ENCODE measurements at regions not wholly inside any gene's neighbourhood (a gene's known extent, or its start where the extent isn't known, plus 50 kb on each side); places are given as distances from the start of the nearest gene placed in this dataset.
"Not testable (repeated sequence)": the region's sequence is repeated elsewhere in the genome, so short reads cannot be mapped to it uniquely, and the experiment has no call there.

DNA sequence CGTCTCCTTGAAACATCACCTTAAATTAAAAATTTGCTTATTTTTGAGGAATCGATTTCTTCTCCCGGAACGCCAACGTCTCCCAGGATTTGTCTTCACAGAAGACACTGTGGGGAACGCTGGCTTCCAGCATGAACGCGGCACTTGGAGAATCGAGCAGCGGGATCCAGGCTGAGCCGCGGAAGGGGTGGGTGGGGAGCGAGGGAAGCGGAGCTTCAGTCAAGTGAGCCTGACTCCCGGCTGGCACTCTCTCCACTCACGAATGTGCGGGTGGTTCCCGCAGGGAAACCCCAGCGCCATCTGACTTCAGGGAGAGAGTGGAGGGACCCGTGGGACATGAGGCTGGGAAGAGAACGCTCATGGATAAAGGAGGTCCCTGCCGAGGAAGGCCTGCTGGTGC lies 506.0 kb upstream of the TMEM132C start:
- DNase-seq (ENCODE audit: low read depth): no peak

DNA sequence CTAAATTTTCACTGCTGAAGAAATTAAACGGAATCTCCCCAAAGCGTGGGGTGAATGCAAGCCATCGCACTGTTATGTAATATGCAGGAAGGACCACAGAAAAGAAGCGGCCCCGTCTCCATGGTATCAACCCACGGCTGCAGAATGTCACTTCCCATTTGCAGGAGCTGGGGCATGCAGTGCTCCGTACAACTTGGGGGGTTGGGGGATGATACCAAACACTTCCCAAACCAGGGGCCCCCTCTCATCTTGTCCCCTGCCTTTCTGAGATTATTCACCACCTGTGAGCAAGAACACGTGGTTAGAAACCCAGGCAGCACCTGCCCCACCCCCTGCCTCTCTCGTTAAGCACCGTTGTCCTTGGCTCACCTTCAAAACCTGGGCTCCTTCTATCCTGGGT lies 505.1 kb upstream of the TMEM132C start:
- no peak for DNase-seq (ENCODE audit: low read depth)

DNA sequence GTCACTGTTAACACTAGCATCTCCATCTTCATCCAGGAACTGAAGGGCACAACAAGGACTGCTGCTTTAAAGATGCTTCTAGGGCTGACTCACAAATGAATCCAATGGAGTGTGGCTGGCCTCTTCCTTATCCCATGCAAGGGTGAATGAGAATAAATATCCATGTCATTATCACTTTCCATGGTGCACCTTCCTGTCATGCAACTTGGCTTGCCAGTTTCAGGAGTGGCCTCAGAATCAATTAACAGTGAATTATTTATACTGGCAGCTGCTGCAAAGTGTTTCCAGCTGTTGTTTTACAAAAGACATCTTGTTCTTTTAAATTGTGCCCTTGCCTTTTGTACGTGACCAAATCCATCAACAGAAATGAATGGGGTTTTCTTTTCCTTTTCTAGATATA lies 499.3 kb upstream of the TMEM132C start:
- DNase-seq (ENCODE audit: low read depth): no peak

DNA sequence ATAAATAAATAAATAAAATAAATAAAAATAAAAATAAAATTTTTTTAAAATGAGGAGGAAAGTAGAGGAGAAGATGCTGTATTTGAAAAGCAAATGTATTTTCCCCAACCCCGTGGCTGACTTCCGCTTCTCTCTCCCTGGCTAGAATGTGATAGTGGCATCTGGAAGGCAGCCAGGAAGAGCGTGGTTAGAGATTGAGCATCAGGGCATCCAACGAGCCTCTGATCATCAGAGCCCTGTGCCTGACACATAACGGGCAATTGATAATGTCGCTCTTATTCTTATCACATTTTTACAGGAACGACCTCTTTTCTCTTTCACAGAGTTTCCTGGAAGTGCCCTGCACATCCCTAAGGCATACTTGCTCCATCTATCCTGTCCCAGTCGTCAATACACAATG lies 496.9 kb upstream of the TMEM132C start:
- no peak for DNase-seq (ENCODE audit: low read depth)

DNA sequence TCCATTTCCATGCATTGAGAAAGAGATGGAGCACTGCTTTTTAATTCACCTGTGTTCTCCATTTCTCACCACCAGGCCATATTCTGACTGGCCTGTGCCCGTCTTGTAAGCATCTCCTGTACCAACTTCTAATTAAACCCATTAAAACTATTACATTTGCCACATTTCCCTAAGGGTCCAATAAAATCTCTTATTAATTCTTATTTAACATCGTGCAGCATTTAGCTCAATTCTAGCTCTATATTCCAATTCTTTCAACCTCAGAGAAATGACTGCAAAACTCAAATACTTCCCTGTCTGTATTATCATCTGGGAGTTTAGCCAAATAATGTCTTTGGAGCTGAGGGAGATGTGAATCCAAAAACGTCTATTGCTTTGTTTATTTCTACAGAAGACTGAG lies 495.4 kb upstream of the TMEM132C start:
- DNase-seq (ENCODE audit: low read depth): no peak

DNA sequence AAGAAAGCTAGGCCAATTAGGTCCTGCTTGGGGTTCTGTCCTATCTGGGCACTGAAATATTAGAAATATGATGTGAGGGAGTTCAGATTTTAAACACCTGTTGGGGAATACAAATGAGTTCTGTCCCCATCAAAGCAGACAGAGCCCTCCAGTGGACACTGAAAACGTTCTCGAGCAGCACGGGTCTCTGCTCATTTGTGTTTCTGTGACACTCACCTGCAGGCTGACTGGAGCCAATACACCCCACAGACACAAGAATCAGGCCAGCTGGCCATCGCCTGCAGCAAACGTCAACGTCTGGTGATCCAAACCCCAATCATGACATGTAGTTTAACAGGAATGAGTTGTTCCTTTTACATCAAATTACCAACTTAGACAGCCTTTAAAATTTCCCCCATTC lies 493.4 kb upstream of the TMEM132C start:
- no peak for DNase-seq (ENCODE audit: low read depth)

DNA sequence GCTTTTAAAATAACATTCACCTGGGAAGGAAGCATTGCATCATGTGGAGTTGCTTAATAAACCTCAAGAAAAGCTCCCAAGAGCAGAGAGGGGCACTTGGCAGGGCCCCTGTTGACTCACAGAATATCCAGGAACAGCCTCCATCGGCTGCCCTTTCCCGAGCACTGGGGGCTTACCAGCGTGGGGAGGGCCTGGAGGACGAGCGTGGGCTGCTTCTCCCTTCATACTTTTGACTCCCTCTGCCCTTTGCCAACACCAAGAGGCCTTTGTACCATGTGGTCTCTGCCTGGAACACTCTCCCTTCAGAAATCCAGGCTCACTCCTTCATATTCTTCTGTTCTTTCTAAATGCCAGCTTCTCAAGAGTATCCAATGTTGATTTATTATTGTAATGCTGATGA lies 492.1 kb upstream of the TMEM132C start:
- DNase-seq (ENCODE audit: low read depth): no peak

DNA sequence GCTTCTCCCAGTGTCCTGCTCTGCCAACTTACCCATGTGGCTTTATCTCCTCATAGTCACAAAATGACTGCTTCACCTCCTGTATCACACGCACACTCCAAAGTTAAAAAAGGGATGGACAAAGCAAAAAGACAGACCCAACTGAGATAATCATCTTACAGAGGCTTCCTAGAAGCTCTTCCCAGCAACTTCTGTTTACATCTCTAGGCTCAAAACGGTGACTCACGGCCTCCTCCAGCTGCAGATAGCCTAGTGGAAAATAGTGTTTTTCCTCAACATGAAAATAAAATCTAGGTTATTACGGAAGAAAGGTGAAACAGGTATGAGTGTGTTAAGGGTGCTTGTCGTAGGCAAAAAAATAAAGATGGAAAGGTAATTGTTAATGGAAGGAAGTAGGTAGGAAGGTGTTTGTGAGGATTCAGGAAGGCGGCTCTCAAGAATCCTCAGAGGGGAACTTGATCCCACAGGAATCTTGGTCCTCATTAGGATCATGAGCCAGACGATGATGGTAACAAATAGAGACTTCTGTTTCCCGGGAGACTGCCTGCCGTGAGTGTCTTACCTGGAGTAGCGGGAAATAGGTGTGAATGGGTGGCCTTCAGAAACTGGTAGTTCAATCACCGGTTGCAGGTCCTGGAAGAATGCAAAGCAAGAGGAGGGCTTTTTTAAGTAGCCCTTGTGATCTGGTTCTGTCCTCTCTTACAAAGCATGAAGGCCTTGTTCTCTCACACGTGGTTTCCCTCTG lies 487.5 kb upstream of the TMEM132C start:
- DNase-seq (ENCODE audit: low read depth): no peak

DNA sequence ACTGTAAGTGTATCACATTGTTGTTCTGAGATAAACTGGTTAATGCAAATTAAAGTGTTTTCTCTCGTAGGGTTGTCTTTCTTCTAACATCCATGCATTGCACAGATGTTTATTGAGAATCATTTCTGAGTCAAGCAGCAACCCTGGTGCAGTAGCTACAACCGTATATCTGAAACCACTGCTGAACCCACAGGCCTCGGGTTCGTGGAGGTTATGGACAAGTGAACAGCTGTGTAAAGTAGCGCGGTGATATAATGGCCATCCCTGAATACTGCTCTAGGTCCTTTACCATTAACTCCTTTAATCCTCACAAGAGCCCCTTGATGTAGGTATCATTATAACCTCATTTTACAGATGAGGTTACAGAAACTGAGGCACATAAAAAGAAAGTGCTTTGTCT lies 486.1 kb upstream of the TMEM132C start:
- DNase-seq (ENCODE audit: low read depth): no peak

DNA sequence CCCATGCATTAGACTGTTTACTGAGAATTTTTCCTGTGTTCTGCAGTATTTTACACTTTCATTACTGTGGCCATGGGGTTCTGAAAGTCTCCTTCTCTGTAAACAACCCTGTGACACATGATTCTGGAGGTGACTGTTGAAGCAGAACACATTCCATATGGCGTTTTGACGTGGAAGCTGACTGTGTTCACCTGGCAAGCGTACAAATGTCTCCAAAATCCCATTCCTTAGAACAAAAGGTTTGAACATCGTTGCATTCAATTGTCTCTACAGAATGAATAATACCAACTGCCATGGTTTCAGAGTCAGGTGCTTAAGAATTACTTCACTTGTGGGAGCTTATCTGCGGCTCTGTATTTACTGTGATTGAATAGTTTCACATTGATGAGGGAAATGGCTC lies 485.6 kb upstream of the TMEM132C start:
- no peak for DNase-seq (ENCODE audit: low read depth)

DNA sequence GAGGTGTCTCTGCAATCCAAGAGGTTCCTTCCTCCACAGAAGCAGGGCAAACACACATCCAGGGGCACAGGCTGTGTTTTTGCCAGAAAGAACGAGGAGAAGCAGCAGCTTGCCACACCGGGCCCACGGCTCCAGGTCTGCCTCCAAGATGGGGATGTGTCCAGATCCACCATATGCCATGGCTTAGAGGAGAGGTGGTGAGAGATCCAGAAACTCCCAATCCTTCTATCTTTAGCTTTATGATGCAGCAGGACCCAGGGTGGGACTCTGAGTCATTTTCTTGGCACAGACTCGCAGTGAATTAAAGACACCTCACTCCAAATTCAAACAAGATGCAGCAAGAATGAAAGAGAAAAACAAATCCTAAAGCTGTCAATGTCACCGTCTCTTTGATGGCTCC lies 481.4 kb upstream of the TMEM132C start:
- DNase-seq (ENCODE audit: low read depth): peak; percentile 88

DNA sequence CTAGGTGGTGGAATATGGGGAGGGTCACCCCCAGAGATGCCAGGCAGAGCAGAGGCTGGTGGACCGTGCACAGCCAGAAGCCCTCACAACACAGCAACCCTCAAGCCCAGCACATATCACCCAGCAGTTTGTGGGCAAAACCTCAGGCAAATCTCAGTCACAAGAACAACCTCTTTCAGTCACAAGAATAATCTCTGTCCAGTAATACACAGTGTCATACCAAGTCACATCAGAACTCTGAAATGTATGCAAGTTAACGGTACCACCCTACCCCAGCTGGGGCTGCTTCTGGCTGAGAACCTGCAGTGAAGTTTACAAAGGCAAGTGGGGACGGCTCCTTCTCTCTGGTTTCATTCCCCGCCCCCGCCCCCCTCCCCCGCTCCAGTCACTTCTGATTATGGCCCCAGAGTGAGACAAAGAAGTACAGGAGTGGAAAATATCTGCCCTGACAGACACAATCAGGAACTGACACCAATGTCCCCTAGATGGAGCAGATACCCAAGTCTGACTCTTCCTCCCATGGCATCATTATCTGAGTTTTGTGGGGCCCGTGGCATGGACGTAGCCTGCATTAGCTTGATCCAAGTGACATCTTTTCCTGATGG lies 480.9 kb upstream of the TMEM132C start:
- DNase-seq (ENCODE audit: low read depth): no peak

DNA sequence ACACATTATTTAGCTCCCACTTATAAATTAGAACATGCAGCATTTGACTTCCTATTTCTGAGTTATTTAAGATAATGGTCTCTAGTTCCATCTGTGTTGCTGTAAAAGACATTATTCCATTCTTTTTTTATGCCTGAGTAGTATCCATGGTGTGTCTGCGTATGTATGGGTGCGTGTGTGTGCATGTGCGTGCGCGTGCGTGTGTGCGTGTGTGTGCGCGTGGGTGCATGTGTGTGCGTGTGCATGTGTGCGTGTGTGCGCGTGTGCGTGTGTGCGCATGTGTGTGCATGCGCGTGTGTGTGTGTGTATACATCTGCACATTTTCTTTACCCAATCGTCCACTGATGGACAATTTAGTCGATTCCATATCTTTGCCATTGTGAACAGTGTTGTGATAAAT lies 479.4 kb upstream of the TMEM132C start:
- DNase-seq (ENCODE audit: low read depth): no peak

DNA sequence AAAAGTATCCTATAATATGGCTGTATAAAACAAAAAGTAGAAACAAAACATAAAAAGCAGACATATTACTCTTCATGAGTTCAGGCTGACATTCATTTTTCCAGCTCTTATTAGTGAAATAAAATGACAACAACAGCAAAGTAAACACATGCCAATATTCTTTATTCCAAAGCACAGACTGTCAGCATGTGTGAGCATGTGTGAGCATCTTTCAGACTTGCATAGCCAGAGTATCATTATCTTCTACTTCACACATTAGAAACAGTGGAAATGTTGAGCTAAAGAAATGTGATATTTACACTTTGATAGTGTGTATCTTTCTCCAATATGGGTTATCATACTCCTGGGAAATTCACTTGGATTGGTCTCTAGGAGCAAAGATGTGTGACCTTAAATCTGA lies 476.6 kb upstream of the TMEM132C start:
- no peak for DNase-seq (ENCODE audit: low read depth)

DNA sequence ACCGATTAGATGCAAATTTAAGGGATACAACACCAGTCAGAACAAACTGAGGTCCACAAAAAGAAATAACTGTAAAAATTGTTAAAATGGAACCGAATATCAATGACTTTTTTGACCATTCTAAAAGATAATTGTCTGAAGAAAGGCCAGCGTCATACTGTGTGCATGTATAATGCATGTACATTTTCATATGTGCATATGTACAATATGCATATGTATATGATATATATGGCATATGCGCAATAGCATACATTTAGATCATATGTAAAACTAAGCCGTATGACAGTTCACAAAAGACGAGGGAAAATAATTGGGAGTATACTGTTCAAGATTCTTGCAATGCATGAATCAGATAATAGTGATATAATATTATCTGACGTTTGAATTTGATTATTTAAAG lies 475.8 kb upstream of the TMEM132C start:
- no peak for DNase-seq (ENCODE audit: low read depth)

DNA sequence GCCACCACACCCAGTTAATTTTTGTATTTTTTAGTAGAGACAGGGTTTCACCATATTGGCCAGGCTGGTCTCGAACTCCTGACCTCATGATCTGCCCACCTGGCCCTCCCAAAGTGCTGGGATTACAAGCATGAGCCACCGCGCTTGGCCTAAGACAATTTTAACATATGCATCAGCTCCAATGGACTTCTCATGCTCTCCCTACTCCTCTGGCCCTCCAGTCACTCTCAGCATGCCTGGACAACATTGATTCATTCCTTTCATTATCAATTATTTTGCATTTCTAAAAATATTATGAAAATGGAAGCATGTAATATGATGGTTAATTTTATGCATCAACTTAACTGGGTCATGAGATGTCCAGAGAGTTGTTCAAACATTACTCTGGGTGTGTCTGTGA lies 469.1 kb upstream of the TMEM132C start:
- no peak for DNase-seq (ENCODE audit: low read depth)

DNA sequence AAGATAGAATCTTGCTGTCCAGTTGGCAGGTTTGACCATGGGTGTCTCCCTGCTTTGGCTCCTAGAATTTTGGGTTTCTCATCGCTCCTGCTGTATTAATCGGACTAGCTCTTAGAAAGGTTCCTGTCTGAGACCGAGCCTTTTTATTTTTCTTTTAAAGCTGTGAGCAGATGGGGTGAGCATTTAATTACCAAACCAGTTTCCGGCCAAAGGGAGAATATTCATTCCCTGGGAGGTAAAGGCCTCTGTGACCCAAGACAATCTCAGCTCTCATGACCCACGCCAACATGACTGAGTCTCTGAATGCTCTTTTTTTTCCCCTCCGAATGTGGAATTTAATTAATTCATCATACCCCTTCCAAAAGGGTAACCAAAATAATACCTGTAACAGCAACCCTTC lies 464.7 kb upstream of the TMEM132C start:
- no peak for DNase-seq (ENCODE audit: low read depth)

DNA sequence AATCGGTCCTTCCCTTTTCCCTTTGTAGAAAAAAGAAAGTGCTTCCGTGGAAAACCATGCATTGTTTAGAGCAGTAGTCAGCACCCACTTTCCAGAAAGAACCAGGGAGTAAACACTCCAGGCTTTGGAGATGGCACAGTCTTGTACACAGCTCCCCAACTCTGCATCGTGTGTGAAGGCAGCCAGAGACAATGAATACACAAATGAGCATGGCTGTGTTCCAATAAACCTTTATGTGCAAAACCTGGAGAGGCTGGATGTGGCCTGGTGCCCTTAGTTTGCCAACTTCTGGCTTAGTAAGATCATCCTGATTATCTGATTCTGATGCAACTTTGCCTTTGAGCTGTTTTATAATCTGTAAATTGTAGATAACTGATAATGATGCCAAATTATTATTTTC lies 463.4 kb upstream of the TMEM132C start:
- no peak for DNase-seq (ENCODE audit: low read depth)

DNA sequence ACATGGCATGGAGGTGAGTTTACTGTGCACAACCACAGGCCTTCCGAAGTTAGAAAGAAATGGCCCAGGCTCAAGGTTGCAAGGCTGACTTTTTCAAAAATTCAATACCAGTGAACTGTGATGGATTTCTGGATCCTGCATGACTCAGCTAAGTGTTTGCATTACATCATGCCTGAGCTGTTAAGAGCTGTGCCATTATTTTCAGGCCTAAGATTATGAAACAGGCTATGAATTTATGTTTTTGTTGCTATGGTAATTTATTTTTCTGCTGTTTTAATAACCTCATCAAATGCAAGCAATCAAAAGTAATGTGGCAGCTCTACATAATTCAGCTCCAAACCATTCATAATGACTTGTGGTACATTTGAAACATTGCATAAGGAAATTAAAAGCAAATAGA lies 457.7 kb upstream of the TMEM132C start:
- peak; percentile 94 for DNase-seq (ENCODE audit: low read depth)

DNA sequence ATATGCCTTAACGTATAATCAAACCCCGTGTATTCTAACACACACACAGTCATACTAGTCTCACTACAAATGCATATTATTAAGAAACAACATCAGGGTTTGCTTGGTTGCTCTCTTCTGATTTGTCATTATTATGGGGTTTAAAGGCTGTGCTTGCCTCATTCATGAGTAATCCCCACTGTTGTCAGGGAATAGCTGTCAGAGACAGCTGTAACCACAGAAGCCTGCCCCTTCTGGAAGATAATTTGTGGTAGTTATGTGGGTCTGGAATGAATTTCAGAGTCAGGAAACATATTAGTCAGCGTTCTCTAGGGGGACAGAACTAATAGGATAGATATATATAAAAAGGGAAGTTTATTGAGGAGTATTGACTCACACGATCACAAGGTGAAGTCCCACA lies 456.9 kb upstream of the TMEM132C start:
- DNase-seq (ENCODE audit: low read depth): peak; percentile 100

DNA sequence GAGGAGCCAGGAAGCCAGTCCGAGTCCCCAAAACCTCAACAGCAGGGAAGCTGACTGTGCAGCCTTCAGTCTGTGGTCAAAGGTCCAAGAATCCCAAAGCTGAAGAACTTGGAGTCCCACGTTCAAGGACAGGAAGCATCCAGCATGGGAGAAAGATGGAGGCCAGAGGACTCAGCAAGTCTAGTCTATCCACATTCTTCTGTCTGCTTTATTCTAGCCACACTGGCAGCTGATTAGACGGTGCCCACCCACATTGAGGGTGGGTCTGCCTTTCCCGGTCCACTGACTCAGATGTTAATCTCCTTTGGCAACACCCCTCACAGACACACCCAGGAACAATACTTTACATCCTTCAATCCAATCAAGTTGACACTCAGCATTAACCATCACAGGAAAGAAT lies 456.5 kb upstream of the TMEM132C start:
- DNase-seq (ENCODE audit: low read depth): not testable (repeated sequence)

DNA sequence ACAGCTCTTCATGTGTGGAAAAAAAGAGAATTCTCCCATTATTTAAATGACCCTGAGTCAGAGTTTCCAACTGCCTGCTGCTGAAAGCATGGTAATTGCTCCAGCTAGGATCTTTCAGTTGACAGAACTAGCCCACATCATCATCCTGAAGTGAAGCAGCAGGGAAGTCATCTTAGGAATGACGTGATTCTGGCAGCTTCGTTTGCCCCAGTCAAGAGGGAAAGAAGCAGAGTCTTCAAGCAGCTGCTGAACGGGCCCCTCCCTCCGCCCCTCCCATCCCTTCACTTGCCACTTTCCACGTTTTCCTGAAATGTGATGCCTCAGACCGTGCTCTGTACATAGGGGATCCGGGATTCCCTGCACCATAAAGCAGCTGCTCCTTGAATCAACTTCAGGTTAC lies 455.0 kb upstream of the TMEM132C start:
- DNase-seq (ENCODE audit: low read depth): peak; percentile 97

DNA sequence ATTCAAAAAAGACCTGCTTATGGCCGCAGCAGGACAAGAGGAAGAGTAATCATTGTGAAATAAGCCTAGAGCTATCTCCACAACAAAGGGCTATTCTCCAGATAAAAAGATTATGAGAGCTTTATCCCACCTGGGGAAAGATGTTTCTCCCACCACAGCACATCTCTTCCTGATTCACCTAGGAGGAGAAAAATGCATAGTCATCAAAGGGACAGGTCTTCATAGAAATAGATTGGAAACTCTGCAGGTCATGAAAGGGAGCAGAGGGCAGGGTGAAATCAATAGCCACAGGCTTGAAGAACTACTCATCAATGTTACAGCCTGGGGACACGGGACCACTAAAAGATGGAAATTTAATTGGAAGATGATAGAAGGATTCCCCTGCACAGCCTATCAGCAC lies 453.8 kb upstream of the TMEM132C start:
- no peak for DNase-seq (ENCODE audit: low read depth)

DNA sequence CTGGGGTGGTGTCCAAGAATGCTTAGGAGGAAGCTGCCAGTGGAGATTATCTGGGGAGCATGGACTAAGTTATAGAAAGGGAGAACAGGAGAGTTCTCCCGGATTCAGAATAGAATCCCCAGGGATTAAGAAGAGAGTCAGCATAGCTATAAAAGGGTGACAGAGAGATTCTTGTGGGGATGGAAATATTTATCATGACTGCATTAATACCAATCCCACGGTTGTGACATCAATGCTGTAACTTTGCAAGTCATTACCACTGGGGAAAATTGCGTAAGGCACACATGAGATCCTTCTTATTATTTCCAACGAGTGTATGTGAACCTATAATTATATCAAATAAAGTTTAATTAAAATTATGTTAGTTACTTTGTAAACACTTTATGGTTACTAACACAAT lies 447.9 kb upstream of the TMEM132C start:
- DNase-seq (ENCODE audit: low read depth): no peak

Measured in stromal cell of bone marrow (primary cell).